GM18505 (cell line): ENCODE measurements at regions not wholly inside any gene's neighbourhood (a gene's known extent, or its start where the extent isn't known, plus 50 kb on each side); places are given as distances from the start of the nearest gene placed in this dataset.
"Not testable (repeated sequence)": the region's sequence is repeated elsewhere in the genome, so short reads cannot be mapped to it uniquely, and the experiment has no call there.

Experiments
- ATAC-seq: cut with Tn5 transposase; IDR thresholded peaks from one replicate; pipeline ENCODE4 v1.9.1; 2021; ENCODE audit not compliant: unreplicated experiment
- POLR2A ChIP-seq: IDR thresholded peaks from 4 replicates; pipeline ENCODE4 v1.6.1; 2011; ENCODE audit warnings: borderline replicate concordance; ENCODE audit not compliant: insufficient read depth, insufficient read length; ENCODE audit errors: extremely low read depth

DNA sequence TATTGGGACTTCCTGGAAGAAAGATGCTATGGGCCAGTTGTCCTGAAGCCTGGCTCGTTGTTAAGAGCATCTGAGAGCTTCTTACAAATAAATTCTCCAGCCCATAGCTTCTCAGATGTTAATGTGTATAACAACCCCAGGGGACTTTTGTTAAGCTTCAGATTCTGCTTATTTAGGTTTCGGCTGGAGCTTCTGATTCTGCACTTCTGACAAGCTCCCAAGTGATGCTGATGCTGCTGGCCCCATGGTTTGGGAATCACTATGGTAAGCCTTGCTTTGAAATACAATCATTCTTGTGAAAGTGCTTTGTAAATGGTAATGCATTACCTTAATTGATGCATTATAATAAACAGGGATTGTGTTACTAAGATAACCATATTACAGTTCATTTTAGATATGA, 281.8 kb upstream of the PLD5 start:
- no peak for ATAC-seq
- no peak for TF ChIP-seq POLR2A

GRCh38 chr1:242805360-242805759, 280.9 kb upstream of the PLD5 start:
- ATAC-seq = not testable (repeated sequence)

DNA sequence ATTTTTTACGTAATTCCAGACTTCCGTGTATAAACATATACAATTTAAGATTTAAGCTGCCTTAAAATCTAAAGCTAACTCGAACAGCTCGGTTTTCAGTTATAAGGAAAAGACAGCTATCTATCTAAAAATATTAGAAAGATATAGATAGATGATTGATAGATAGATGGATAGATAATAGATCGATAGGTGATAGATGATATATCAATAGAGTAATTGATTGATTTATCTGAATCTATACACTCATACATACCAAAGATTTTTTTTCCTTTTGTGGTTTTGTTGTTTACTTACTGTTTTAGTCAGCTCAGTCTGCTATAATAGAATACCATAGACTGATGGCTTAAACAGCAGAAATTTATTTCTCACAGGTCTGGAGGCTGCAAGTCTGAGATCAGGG, 278.5 kb upstream of the PLD5 start:
- no peak for TF ChIP-seq POLR2A
- ATAC-seq = no peak

DNA sequence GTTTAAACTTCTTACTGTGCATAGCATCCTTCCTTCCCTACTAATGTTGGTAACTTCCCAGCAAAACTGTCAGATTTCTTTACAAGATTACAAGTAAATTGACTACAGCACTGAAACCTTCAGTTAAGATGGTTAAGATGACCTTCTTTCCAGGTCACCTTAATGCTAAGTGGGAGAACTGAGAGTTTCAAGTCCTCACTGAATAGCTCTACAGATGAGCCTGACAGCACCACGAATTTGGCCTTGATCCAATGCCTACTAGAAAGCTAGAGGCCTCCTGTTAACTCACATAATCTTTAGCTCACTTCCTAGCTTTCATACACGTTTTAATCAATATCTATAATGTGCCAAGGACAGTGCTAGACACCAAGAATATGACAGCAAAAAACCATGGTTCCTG, 276.0 kb upstream of the PLD5 start:
- TF ChIP-seq POLR2A = no peak
- ATAC-seq = no peak

DNA sequence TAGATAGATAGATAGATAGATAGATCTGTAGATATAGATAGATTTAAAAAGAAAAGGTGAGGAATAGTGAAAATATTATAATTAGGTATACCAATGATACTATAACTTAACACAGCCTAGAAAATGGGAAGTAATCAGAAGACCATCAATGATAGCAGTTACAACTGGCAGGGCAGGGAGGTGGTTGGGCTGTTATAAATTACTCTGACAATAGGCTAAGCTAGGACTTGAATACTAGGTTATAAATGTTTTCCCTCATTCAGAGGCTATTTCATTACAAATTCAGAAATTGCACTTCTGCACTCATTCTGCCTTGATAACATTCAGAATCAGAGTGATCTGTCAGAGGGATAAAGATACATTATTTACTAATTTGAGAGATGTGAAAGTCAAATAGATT, 273.4 kb upstream of the PLD5 start:
- no peak for ATAC-seq
- TF ChIP-seq POLR2A = no peak

GRCh38 chr1:242788771-242789170, 264.3 kb upstream of the PLD5 start:
- no peak for TF ChIP-seq POLR2A
- peak; percentile 66 for ATAC-seq

- TF ChIP-seq POLR2A = no peak
- no peak for ATAC-seq
These were observed 263.5 kb upstream of the PLD5 start for GRCh38 chr1:242787968-242788367.

DNA sequence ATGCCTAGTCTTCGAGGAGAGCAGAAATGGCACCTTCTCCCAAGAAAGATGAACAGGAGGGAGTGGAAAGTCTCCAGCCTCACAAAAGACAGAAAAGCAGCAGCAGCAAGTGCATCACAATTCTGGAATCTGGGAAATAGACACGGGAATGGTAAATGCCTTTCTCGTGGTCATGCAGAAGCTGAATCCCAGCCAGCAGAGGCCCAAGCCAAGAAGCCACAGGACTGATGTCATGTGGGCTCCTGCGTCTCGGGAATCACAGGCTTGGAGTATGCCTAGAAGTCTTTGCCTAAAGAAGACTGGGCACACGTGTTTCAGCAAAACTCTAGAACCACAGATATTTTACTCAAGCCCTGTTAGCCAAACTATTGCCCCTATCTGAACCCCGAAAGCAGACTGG, 260.3 kb upstream of the PLD5 start:
- TF ChIP-seq POLR2A = no peak
- no peak for ATAC-seq

GRCh38 chr1:242784084-242784483, 259.6 kb upstream of the PLD5 start:
- ATAC-seq = no peak
- TF ChIP-seq POLR2A = no peak

DNA sequence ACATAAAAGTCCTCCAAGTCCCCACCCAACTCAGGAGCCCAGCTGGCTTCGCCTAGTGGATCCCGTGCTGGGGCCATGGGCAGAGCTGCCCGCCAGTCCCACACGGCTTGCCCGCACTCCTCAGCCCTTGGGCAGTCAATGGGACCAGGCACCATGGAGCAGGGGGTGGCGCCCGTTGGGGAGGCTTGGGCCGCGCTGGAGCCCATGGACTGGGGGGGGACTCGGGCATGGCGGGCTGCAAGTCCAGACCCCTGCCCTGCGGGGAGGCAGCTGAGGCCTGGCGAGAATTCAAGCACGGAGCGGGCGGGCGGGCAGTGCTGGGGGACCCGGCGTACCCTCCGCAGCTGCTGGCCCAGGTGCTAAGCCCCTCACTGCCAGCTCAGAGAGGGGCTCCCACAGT, 249.8 kb upstream of the PLD5 start:
- TF ChIP-seq POLR2A = no peak

DNA sequence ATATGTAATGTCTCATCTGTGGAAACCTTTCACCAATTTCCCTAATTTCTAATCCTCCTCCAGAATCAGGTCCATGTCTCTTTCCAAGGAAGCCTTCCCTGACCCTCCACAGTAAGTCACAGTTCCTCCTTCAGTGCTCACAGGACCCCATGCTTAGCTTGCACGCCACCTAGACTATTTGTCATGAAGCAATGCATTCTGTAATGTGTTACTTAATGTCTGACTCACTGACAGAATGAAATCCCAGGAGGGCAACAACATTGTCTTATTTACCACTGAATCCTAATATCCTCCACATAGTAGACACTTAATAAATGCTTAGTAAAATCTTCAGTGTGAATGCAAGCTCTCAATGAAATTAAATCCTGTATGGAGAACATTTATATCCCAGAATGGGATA, 245.9 kb upstream of the PLD5 start:
- no peak for ATAC-seq
- TF ChIP-seq POLR2A = no peak

More for the DNA sequence above, 249.8 kb upstream of the PLD5 start:
- no peak for ATAC-seq

- ATAC-seq = no peak
- no peak for TF ChIP-seq POLR2A
These were observed 239.7 kb upstream of the PLD5 start for GRCh38 chr1:242764161-242764560.

DNA sequence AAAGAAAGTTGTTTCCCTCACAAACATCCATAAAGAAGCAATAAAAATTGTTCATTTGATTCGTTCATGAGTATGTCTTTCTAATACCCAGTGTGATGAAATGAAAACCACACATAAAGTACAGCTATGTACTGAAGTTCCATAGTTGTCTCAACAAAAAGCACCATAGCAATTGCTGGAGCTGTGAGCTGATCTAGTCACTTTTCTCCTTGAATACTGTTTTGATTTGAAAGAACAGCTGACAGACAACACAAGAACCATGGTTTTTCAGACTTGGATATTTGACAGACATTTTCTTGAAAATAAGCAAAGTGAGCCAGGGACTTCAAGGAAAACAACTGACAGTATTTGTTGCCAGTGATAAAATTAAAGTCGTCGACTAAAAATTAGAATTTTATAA, 237.1 kb upstream of the PLD5 start:
- no peak for ATAC-seq
- TF ChIP-seq POLR2A = no peak

DNA sequence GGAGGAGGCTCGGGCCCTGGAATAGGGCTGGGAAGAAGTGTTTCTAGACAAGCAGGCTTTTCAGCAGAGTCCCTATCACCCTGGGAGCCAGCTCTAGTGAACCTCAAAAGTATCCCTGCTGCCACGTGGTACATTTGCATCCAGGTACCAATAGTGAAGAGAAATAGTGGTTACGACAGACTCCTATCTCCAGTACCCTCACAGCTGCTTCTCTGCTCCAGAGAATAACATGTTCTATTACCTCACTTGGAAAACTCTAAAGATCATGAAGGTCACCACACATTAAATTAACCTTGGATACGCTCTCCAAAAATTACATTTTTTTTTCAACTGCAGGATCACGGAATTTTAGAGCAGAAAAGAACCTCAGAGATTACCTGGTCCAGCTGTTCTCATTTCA, 230.4 kb upstream of the PLD5 start:
- no peak for ATAC-seq
- TF ChIP-seq POLR2A = no peak

- ATAC-seq = no peak
- TF ChIP-seq POLR2A = no peak
These were observed 229.6 kb upstream of the PLD5 start for GRCh38 chr1:242754125-242754524.

DNA sequence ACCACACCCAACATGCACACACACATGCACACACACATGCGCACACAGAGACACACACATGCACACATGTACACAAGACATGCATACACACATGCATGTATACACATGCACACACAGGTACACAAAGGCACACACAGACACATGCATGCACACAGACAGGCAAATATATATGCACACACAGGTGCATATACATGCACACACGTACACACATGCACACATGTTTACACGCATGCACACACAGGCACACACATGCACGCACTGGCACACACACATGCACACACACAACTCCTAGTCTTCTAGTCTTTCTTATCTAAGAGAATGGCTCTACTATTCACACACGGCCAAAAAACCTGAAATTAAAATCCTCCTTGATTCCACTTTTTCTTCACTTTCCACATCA, 222.7 kb upstream of the PLD5 start:
- no peak for TF ChIP-seq POLR2A
- ATAC-seq = no peak

DNA sequence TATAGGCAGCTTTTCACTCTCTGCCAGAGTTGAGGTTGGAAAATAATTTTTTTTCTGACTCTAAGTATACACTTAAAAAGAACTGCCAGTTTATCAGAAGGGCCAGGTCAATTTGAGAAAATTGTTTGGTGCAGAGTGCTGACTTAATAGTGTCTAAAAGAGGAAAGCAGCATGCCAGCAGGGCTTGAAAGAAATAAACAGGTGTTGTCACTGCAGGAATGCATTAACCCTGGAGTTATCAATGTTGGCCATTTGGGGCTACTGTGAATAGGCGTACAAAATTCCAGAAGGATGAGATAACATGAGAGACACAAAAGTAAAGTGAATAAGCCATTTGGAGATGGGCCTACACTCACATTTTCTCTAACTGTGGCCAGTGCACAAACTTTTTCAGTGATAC, 220.6 kb upstream of the PLD5 start:
- TF ChIP-seq POLR2A = no peak

More for the DNA sequence above, 220.6 kb upstream of the PLD5 start:
- no peak for ATAC-seq
